Left lung (tissue), 4 donors: ENCODE measurements at regions not wholly inside any gene's neighbourhood (a gene's known extent, or its start where the extent isn't known, plus 50 kb on each side); places are given as distances from the start of the nearest gene placed in this dataset.

Experiments
- ATAC-seq: fragments of 200-7000 bp; cut with Tn5 transposase; one replicate; pipeline ENCODE4 v1.9.1; 2020; ENCODE audit warnings: moderate library complexity
- DNase-seq, 4 donors: peaks; one replicate each; pipeline ENCODE4 v3.0.0-alpha.2; 2013 to 2020
- H3K27ac ChIP-seq, 2 donors: fragments of 200-600 bp; sonication (generic) in 1 of 2; one replicate each; pipeline versions ENCODE4 v1.5.0 to v1.8.0; 2020 to 2021
- H3K27me3 ChIP-seq, 2 donors: fragments of 200-600 bp; sonication (generic) in 1 of 2; one replicate each; pipeline versions ENCODE4 v1.5.0 to v1.8.0; 2020 to 2021
- H3K36me3 ChIP-seq, 2 donors: fragments of 200-600 bp; sonication (generic) in 1 of 2; one replicate each; pipeline versions ENCODE4 v1.5.0 to v1.8.0; 2020 to 2021
- H3K4me1 ChIP-seq, 2 donors: fragments of 200-600 bp; one replicate each; pipeline ENCODE4 v1.8.0; 2021
- H3K4me3 ChIP-seq, 2 donors: fragments of 200-600 bp; sonication (generic) in 1 of 2; one replicate each; pipeline versions ENCODE4 v1.5.0 to v1.8.0; 2020 to 2021; ENCODE audit warnings: mild to moderate bottlenecking in 1 of 2
- H3K9me3 ChIP-seq, 2 donors: fragments of 200-600 bp; sonication (generic) in 1 of 2; one replicate each; pipeline versions ENCODE4 v1.5.0 to v1.8.0; 2020 to 2021
- intact Hi-C, 2 donors: fragments of 100-400 bp; cut with DNase I; formaldehyde crosslinking; loops; one replicate each; pipeline versions ENCODE4 v1.11.2 to v1.14.2; 2022
- TF ChIP-seq, protein P1 (sequence below), 2 donors: fragments of 200-600 bp; sonication (generic) in 1 of 2; IDR thresholded peaks; one replicate each; pipeline versions ENCODE4 v1.5.0 to v1.8.0; 2021; ENCODE audit warnings: antibody characterized with exemption in 2 of 2
- donor health status: DM: no; HTN: yes; CAD: no.
- donor health status: DM: no; HTN: no; CAD: no.

DNA sequence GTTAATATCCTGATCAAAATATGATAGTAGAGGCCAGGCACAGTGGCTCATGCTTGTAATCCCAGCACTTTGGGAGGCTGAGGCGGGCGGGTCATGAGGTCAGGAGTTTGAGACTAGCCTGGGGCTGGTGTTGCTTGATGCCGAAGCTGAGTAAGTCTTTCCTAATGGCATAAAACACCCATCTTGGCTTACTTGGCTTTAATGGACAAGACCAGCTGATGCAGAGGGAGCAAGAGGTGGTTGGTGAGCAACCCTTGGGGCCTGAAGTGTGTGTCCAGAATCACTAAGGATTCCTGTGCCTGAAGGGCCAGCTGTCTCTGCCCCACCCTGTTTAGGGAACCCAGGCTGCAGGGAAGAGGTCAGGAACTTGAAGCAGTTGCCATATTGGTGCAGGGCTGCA lies 217.2 kb downstream of the ARL4C start:
- H3K27me3 ChIP-seq = no peaks in the 10 kb centered on the region
- intact Hi-C loops = no loop called here
- no peaks in the 10 kb centered on the region for H3K4me1 ChIP-seq
- TF ChIP-seq, protein P1, sequence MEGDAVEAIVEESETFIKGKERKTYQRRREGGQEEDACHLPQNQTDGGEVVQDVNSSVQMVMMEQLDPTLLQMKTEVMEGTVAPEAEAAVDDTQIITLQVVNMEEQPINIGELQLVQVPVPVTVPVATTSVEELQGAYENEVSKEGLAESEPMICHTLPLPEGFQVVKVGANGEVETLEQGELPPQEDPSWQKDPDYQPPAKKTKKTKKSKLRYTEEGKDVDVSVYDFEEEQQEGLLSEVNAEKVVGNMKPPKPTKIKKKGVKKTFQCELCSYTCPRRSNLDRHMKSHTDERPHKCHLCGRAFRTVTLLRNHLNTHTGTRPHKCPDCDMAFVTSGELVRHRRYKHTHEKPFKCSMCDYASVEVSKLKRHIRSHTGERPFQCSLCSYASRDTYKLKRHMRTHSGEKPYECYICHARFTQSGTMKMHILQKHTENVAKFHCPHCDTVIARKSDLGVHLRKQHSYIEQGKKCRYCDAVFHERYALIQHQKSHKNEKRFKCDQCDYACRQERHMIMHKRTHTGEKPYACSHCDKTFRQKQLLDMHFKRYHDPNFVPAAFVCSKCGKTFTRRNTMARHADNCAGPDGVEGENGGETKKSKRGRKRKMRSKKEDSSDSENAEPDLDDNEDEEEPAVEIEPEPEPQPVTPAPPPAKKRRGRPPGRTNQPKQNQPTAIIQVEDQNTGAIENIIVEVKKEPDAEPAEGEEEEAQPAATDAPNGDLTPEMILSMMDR (IDR thresholded peaks at IDR 0.05) = no peak
- no peaks in the 10 kb centered on the region for H3K9me3 ChIP-seq
- ATAC-seq = no peak
- H3K4me3 ChIP-seq = no peak overlapping the region
- H3K36me3 ChIP-seq = no peaks in the 10 kb centered on the region
- no peak for DNase-seq
- no peak overlapping the region for H3K27ac ChIP-seq

DNA sequence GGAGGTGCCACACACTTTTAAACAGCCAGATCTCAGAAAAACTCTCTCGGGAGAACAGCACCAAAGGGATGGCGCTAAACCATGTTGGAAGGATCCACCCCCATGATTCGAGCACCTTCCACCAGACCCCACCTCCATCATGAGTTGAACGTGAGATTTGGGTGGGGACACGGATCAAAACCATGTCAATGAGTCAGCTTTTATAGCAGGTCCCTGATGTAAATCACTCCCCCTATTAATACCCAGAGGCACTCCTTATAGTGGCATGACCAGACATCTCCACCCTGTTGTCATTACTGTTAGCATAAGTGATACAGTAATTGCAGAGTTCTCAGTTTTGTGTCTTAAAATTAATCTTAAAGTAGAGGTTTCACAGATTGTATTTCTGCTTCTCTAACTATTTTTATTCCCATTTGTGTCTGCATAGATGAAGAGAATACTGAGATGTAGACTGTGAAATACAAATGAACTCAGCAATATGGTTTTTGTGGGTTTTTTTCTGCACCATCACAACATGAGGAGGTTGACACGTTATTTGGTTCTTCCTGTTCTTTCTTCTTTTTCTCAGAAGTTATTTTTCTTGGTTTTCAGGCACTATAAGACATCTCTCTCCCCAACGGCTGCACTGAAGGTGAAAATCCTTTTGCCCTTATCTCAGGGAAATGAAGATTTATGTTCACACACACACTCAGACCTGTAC lies 218.2 kb downstream of the ARL4C start:
- no peaks in the 10 kb centered on the region for H3K36me3 ChIP-seq
- ATAC-seq (no peak), DNase-seq (no peak)
- H3K27me3 ChIP-seq = no peaks in the 10 kb centered on the region
- H3K4me1 ChIP-seq = no peaks in the 10 kb centered on the region
- H3K9me3 ChIP-seq = no peaks in the 10 kb centered on the region
- intact Hi-C loops = no loop called here
- H3K4me3 ChIP-seq = no peak overlapping the region
- TF ChIP-seq, protein P1 (IDR thresholded peaks at IDR 0.05) = no peak
- H3K27ac ChIP-seq = no peak overlapping the region

DNA sequence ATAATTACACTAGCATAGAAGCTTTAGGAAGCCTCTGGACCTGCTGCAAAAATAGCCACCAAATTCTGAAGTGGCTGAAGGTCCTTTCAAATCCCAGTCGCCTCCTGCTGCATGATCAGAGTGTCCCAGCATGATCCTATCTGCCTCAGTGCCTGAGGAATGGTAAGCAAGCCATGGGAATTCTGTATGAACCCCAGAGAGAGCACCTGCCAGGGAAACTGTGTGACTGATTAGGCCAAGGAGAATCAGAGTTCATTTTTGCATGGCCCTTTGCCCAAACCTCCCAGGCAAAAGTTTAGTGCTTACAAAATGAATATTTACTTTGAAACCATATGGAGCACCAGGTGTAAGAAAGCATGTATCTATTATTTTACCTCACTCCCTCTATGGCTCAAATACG lies 221.4 kb downstream of the ARL4C start:
- H3K27ac ChIP-seq = no peak overlapping the region
- no peaks in the 10 kb centered on the region for H3K4me1 ChIP-seq
- intact Hi-C loops = no loop called here
- no peaks in the 10 kb centered on the region for H3K36me3 ChIP-seq
- ATAC-seq = no peak
- TF ChIP-seq, protein P1 (IDR thresholded peaks at IDR 0.05) = no peak
- DNase-seq = no peak
- no peaks in the 10 kb centered on the region for H3K9me3 ChIP-seq
- no peaks in the 10 kb centered on the region for H3K27me3 ChIP-seq
- no peak overlapping the region for H3K4me3 ChIP-seq

DNA sequence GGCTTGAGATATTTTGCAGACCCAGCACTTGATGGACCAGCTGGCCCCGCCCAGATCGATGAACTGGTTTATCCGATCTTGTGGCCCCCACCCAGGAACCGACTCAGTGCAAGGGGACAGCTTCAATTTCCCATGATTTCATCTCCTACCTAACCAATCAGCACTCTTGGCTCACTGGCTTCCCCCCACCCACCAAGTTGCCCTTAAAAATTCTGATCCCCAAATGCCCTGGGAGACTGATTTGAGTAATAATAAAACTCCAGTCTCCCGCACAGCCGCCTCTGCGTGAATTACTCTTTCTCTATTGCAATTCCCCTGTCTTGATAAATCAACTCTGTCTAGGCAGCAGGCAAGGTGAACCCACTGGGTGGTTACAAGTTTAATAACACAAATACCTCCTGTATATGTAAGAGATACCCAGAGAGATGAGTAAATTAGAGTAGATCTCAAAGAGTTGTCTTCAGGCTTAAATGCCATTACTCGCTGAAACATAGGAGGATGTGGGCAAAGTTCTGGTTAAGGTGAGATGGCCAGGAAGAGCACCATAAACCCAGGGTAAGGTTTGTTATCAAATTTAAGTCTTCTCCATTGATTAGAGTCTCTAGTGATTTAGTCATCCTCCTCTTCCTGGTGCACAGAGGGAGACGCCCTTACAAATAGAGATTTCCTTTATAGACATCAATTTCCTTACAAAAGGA lies 222.8 kb downstream of the ARL4C start:
- Histone ChIP-seq H3K4me3 (no peak overlapping the region), H3K36me3 (no peaks in the 10 kb centered on the region), H3K27me3 (no peaks in the 10 kb centered on the region), H3K27ac (no peak overlapping the region), H3K4me1 (no peaks in the 10 kb centered on the region), H3K9me3 (no peaks in the 10 kb centered on the region)
- intact Hi-C loops = no loop called here
- ATAC-seq (no peak), DNase-seq (no peak)
- TF ChIP-seq, protein P1 (IDR thresholded peaks at IDR 0.05) = no peak

DNA sequence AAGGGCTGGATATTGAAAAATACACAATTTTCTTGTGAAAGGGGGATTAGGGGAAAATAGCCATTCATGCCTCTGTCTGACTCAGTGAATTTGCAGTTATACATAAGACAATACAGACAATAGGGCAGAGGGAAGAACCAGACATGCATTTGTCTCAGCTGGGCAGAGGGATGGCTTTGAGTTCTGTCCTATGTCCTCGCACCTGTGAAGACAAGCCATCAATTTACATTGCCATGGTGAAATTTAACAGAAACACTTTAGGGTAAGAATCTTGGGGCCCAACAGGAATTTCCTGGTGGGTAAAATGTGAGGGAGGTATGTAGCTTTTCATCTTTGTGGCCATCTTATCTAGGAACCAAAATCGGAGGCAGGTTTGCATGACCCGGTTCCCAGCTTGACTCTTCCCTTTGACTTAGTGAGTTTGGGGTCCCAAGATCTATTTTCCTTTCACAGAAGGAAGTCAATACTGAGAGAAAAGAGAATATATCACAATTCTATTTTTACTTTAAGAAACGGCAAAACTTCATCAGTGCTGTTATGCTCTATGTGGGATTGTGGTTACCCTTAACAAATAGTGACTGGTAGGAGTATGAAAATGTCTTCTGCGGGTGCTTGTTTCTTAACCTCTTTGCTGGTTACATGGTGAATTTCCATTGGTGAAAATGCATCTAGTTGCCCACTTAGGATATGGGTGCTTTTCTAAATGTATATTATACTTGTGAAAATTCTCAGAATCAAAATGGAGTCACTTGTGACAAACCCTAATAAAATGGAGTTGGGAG lies 221.8 kb downstream of the SPP2 start:
- no peak for DNase-seq
- Histone ChIP-seq H3K36me3 (no peaks in the 10 kb centered on the region), H3K4me1 (no peaks in the 10 kb centered on the region), H3K9me3 (no peaks in the 10 kb centered on the region), H3K4me3 (no peak overlapping the region), H3K27me3 (no peaks in the 10 kb centered on the region), H3K27ac (no peak overlapping the region)
- TF ChIP-seq, protein P1 (IDR thresholded peaks at IDR 0.05) = no peak
- ATAC-seq = no peak
- intact Hi-C loops = no loop called here
